ENCODE measurements at regions not wholly inside any gene's neighbourhood (a gene's known extent, or its start where the extent isn't known, plus 50 kb on each side); places are given as distances from the start of the nearest gene placed in this dataset.
"Not testable (repeated sequence)": the region's sequence is repeated elsewhere in the genome, so short reads cannot be mapped to it uniquely, and the experiment has no call there.

- H3K27ac Mint-ChIP-seq, result no peak overlapping the region
- CTCF ChIA-PET, result no interaction called here
Observed at GRCh38 chr10:2351566-2351965, 614.2 kb upstream of the ADARB2 start.

GRCh38 chr10:2342206-2342605, 604.9 kb upstream of the ADARB2 start:
- H3K36me3 Mint-ChIP-seq (ENCODE audit: low read depth), result no peaks in the 10 kb centered on the region
- H3K4me3 Mint-ChIP-seq, result no peak overlapping the region
- POLR2A ChIA-PET, result interaction anchor here (0.7 kb wide), 1 partner anchor 16 kb away, joined by 3 read pairs; no protein-coding TSS in a partner anchor
- H3K4me1 Mint-ChIP-seq, result no peaks in the 10 kb centered on the region
- no peaks in the 10 kb centered on the region for H3K27me3 Mint-ChIP-seq
- DNase-seq, result no peak
- no peaks in the 10 kb centered on the region for H3K9me3 Mint-ChIP-seq
- H3K27ac Mint-ChIP-seq, result no peak overlapping the region
- CTCF ChIA-PET, result no interaction called here

More at GRCh38 chr10:2351566-2351965, 614.2 kb upstream of the ADARB2 start:
- POLR2A ChIA-PET, result no interaction called here
- Mint-ChIP-seq H3K36me3 (ENCODE audit: low read depth) (no peaks in the 10 kb centered on the region), H3K4me1 (no peaks in the 10 kb centered on the region), H3K4me3 (no peak overlapping the region), H3K9me3 (no peaks in the 10 kb centered on the region), H3K27me3 (peaks cover 2% of the 10 kb centered on the region)
- DNase-seq, result no peak

GRCh38 chr10:2340831-2341647, 603.7 kb upstream of the ADARB2 start:
- DNase-seq, result no peak
- POLR2A ChIA-PET, result no interaction called here
- H3K27me3 Mint-ChIP-seq, result no peaks in the 10 kb centered on the region
- H3K9me3 Mint-ChIP-seq, result no peaks in the 10 kb centered on the region
- H3K36me3 Mint-ChIP-seq (ENCODE audit: low read depth), result no peaks in the 10 kb centered on the region
- CTCF ChIA-PET, result no interaction called here
- H3K27ac Mint-ChIP-seq, result no peak overlapping the region
- H3K4me3 Mint-ChIP-seq, result no peak overlapping the region
- H3K4me1 Mint-ChIP-seq, result no peaks in the 10 kb centered on the region

- no peak overlapping the region for H3K27ac Mint-ChIP-seq
- DNase-seq, result no peak
- CTCF ChIA-PET, result no interaction called here
- H3K36me3 Mint-ChIP-seq (ENCODE audit: low read depth), result no peaks in the 10 kb centered on the region
- H3K4me3 Mint-ChIP-seq, result no peak overlapping the region
- no peaks in the 10 kb centered on the region for H3K9me3 Mint-ChIP-seq
- POLR2A ChIA-PET, result no interaction called here
- no peaks in the 10 kb centered on the region for H3K4me1 Mint-ChIP-seq
- H3K27me3 Mint-ChIP-seq, result no peaks in the 10 kb centered on the region
Observed at GRCh38 chr10:2335626-2336025, 598.3 kb upstream of the ADARB2 start.

GRCh38 chr10:2334575-2334974, 597.2 kb upstream of the ADARB2 start:
- no peaks in the 10 kb centered on the region for H3K9me3 Mint-ChIP-seq
- no peak overlapping the region for H3K4me3 Mint-ChIP-seq
- POLR2A ChIA-PET, result no interaction called here
- no peak for DNase-seq
- no peak overlapping the region for H3K27ac Mint-ChIP-seq
- no peaks in the 10 kb centered on the region for H3K36me3 Mint-ChIP-seq (ENCODE audit: low read depth)
- H3K27me3 Mint-ChIP-seq, result no peaks in the 10 kb centered on the region
- H3K4me1 Mint-ChIP-seq, result no peaks in the 10 kb centered on the region
- CTCF ChIA-PET, result no interaction called here

GRCh38 chr10:2329082-2329481, 591.8 kb upstream of the ADARB2 start:
- no peak for DNase-seq
- CTCF ChIA-PET, result no interaction called here

GRCh38 chr10:2326411-2326810, 589.1 kb upstream of the ADARB2 start:
- H3K27me3 Mint-ChIP-seq, result no peaks in the 10 kb centered on the region
- no peak for DNase-seq
- no peak overlapping the region for H3K4me3 Mint-ChIP-seq
- POLR2A ChIA-PET, result interaction anchor here (0.5 kb wide), 1 partner anchor 16 kb away, joined by 3 read pairs; no protein-coding TSS in a partner anchor
- CTCF ChIA-PET, result no interaction called here
- no peak overlapping the region for H3K27ac Mint-ChIP-seq
- H3K36me3 Mint-ChIP-seq (ENCODE audit: low read depth), result no peaks in the 10 kb centered on the region
- H3K4me1 Mint-ChIP-seq, result no peaks in the 10 kb centered on the region
- no peaks in the 10 kb centered on the region for H3K9me3 Mint-ChIP-seq

More at GRCh38 chr10:2329082-2329481, 591.8 kb upstream of the ADARB2 start:
- H3K27ac Mint-ChIP-seq, result no peak overlapping the region
- no peaks in the 10 kb centered on the region for H3K36me3 Mint-ChIP-seq (ENCODE audit: low read depth)
- no peaks in the 10 kb centered on the region for H3K4me1 Mint-ChIP-seq
- H3K4me3 Mint-ChIP-seq, result no peak overlapping the region
- no peaks in the 10 kb centered on the region for H3K27me3 Mint-ChIP-seq
- H3K9me3 Mint-ChIP-seq, result no peaks in the 10 kb centered on the region
- POLR2A ChIA-PET, result no interaction called here

- H3K4me3 Mint-ChIP-seq; H3K27me3 Mint-ChIP-seq; H3K27ac Mint-ChIP-seq; H3K4me1 Mint-ChIP-seq; DNase-seq; H3K9me3 Mint-ChIP-seq; H3K36me3 Mint-ChIP-seq (ENCODE audit: low read depth); POLR2A ChIA-PET; CTCF ChIA-PET: not testable (repeated sequence)
Observed at GRCh38 chr10:2315045-2315485, 577.7 kb upstream of the ADARB2 start.

GRCh38 chr10:2306081-2306480, 568.8 kb upstream of the ADARB2 start:
- Mint-ChIP-seq H3K4me1 (no peaks in the 10 kb centered on the region), H3K36me3 (ENCODE audit: low read depth) (no peaks in the 10 kb centered on the region), H3K27ac (no peak overlapping the region), H3K4me3 (no peak overlapping the region), H3K27me3 (peaks cover 2% of the 10 kb centered on the region), H3K9me3 (no peaks in the 10 kb centered on the region)
- DNase-seq, result no peak
- ChIA-PET CTCF (no interaction called here), POLR2A (no interaction called here)

- ChIA-PET POLR2A (no interaction called here), CTCF (no interaction called here)
- Mint-ChIP-seq H3K9me3 (no peaks in the 10 kb centered on the region), H3K4me1 (no peaks in the 10 kb centered on the region), H3K4me3 (no peak overlapping the region), H3K36me3 (ENCODE audit: low read depth) (no peaks in the 10 kb centered on the region), H3K27me3 (no peaks in the 10 kb centered on the region), H3K27ac (no peak overlapping the region)
- no peak for DNase-seq
Observed at GRCh38 chr10:2303169-2303568, 565.8 kb upstream of the ADARB2 start.

- ChIA-PET CTCF (no interaction called here), POLR2A (no interaction called here)
- H3K4me3 Mint-ChIP-seq, result no peak overlapping the region
- no peaks in the 10 kb centered on the region for H3K27me3 Mint-ChIP-seq
- no peaks in the 10 kb centered on the region for H3K36me3 Mint-ChIP-seq (ENCODE audit: low read depth)
- no peak overlapping the region for H3K27ac Mint-ChIP-seq
- H3K4me1 Mint-ChIP-seq, result no peaks in the 10 kb centered on the region
- DNase-seq, result no peak
- H3K9me3 Mint-ChIP-seq, result no peaks in the 10 kb centered on the region
Observed at GRCh38 chr10:2301227-2301626, 563.9 kb upstream of the ADARB2 start.

GRCh38 chr10:2300231-2300630, 562.9 kb upstream of the ADARB2 start:
- Mint-ChIP-seq H3K27ac (no peak overlapping the region), H3K36me3 (ENCODE audit: low read depth) (no peaks in the 10 kb centered on the region), H3K4me3 (no peak overlapping the region), H3K27me3 (no peaks in the 10 kb centered on the region), H3K4me1 (no peaks in the 10 kb centered on the region), H3K9me3 (no peaks in the 10 kb centered on the region)
- ChIA-PET POLR2A (no interaction called here), CTCF (no interaction called here)
- DNase-seq, result no peak

GRCh38 chr10:2296179-2296891, 559.0 kb upstream of the ADARB2 start:
- CTCF ChIA-PET, result interaction anchor here (0.6 kb wide), 1 partner anchor 15 kb away, joined by 3 read pairs; no protein-coding TSS in a partner anchor
- Mint-ChIP-seq H3K9me3 (no peaks in the 10 kb centered on the region), H3K27me3 (no peaks in the 10 kb centered on the region), H3K36me3 (ENCODE audit: low read depth) (no peaks in the 10 kb centered on the region), H3K27ac (no peak overlapping the region), H3K4me3 (no peak overlapping the region), H3K4me1 (no peaks in the 10 kb centered on the region)
- no peak for DNase-seq
- POLR2A ChIA-PET, result no interaction called here

GRCh38 chr10:2294739-2295138, 557.4 kb upstream of the ADARB2 start:
- no peak for DNase-seq
- no peaks in the 10 kb centered on the region for H3K4me1 Mint-ChIP-seq
- no peak overlapping the region for H3K4me3 Mint-ChIP-seq
- H3K9me3 Mint-ChIP-seq, result no peaks in the 10 kb centered on the region
- ChIA-PET CTCF (no interaction called here), POLR2A (no interaction called here)
- no peak overlapping the region for H3K27ac Mint-ChIP-seq
- no peaks in the 10 kb centered on the region for H3K27me3 Mint-ChIP-seq
- H3K36me3 Mint-ChIP-seq (ENCODE audit: low read depth), result no peaks in the 10 kb centered on the region

All from activated CD4-positive, alpha-beta T cell treated with anti-CD3 and anti-CD28 coated beads, Interleukin-2, amount 10 ng/mL, durations not matched to agents 7 days and 5 days (primary cell).